NCI-H1105 treated with DMSO at 0.1 percent for 48 hours (cell line): ENCODE measurements at regions not wholly inside any gene's neighbourhood (a gene's known extent, or its start where the extent isn't known, plus 50 kb on each side); places are given as distances from the start of the nearest gene placed in this dataset.
"Not testable (repeated sequence)": the region's sequence is repeated elsewhere in the genome, so short reads cannot be mapped to it uniquely, and the experiment has no call there.

Source experiments
- DNase-seq: peaks from one replicate; lab custom pipeline; 2025; lab: John Stamatoyannopoulos, UW

GRCh38 chr14:51578853-51579252, 72.9 kb upstream of the FRMD6 start:
- no peak for DNase-seq

GRCh38 chr14:51581017-51581881, 70.5 kb upstream of the FRMD6 start:
- no peak for DNase-seq

- no peak for DNase-seq
Observed at GRCh38 chr14:51582437-51582836, 69.3 kb upstream of the FRMD6 start.

GRCh38 chr14:51585055-51585454, 66.7 kb upstream of the FRMD6 start:
- DNase-seq: no peak

- no peak for DNase-seq
Observed at GRCh38 chr14:51592836-51593235, 58.9 kb upstream of the FRMD6 start.

GRCh38 chr14:51593397-51593796, 58.3 kb upstream of the FRMD6 start:
- no peak for DNase-seq

GRCh38 chr14:51595881-51596455, 55.7 kb upstream of the FRMD6 start:
- DNase-seq: no peak

GRCh38 chr14:51596488-51597117, 55.1 kb upstream of the FRMD6 start:
- no peak for DNase-seq

- DNase-seq: no peak
Observed at GRCh38 chr14:51597261-51598001, 54.3 kb upstream of the FRMD6 start.

GRCh38 chr14:51598924-51599600, 52.6 kb upstream of the FRMD6 start:
- not testable (repeated sequence) for DNase-seq

GRCh38 chr14:51600658-51601057, 51.1 kb upstream of the FRMD6 start:
- DNase-seq: no peak
